Ectodermal cell (in vitro differentiated cells): ENCODE measurements at regions not wholly inside any gene's neighbourhood (a gene's known extent, or its start where the extent isn't known, plus 50 kb on each side); places are given as distances from the start of the nearest gene placed in this dataset.

Experiments
- H3K27ac ChIP-seq: 2 replicates; pipeline ENCODE4 v1.7.0; 2013; ENCODE audit warnings: mild to moderate bottlenecking, low read depth, low read length; ENCODE audit not compliant: insufficient read depth, poor library complexity, severe bottlenecking
- H3K27me3 ChIP-seq: 2 replicates; pipeline ENCODE4 v1.7.0; 2013; ENCODE audit warnings: mild to moderate bottlenecking, low read length; ENCODE audit not compliant: insufficient read depth, control insufficient read depth, poor library complexity, severe bottlenecking
- H3K36me3 ChIP-seq: one replicate; pipeline ENCODE4 v1.7.0; 2013; ENCODE audit warnings: low read length; ENCODE audit not compliant: control insufficient read depth, insufficient read depth
- H3K4me1 ChIP-seq: one replicate; pipeline ENCODE4 v1.7.0; 2013; ENCODE audit warnings: low read length; ENCODE audit not compliant: control insufficient read depth, insufficient read depth
- H3K4me3 ChIP-seq: 2 replicates; pipeline ENCODE4 v1.7.0; 2013; ENCODE audit warnings: low read depth, low read length, control low read depth; ENCODE audit not compliant: insufficient read depth
- H3K9me3 ChIP-seq: 2 replicates; pipeline ENCODE4 v1.7.0; 2013; ENCODE audit warnings: mild to moderate bottlenecking, low read length, moderate library complexity; ENCODE audit not compliant: control insufficient read depth
- WGBS, 2 experiments: methylation state at CpG; one replicate each; pipeline ENCODE4 v1.1.7; 2013; ENCODE audit warnings: missing lambda C conversion rate in 2 of 2; 5-methylcytosine and 5-hydroxymethylcytosine counted together

- Histone ChIP-seq H3K27ac (no peak overlapping the region), H3K4me3 (no peak overlapping the region), H3K4me1 (no peaks in the 10 kb centered on the region), H3K9me3 (no peaks in the 10 kb centered on the region), H3K27me3 (peaks cover 3% of the 10 kb centered on the region), H3K36me3 (no peaks in the 10 kb centered on the region)
- 44% methylated on average over 10 to 11 of the region's 11 CpGs for WGBS, 2 experiments
These were observed 304.8 kb upstream of the OR4E1 start for GRCh38 chr14:21978184-21978998.

- H3K4me3 ChIP-seq = no peak overlapping the region
- H3K27ac ChIP-seq = no peak overlapping the region
- no peaks in the 10 kb centered on the region for H3K9me3 ChIP-seq
- no peaks in the 10 kb centered on the region for H3K4me1 ChIP-seq
- WGBS, 2 experiments = 86 to 90% methylated on average over 2 of the region's 2 CpGs
- peaks cover 3% of the 10 kb centered on the region for H3K27me3 ChIP-seq
- H3K36me3 ChIP-seq = no peaks in the 10 kb centered on the region
These were observed 301.1 kb upstream of the OR4E1 start for GRCh38 chr14:21974741-21975140.

GRCh38 chr14:21965042-21965441, 291.4 kb upstream of the OR4E1 start:
- Histone ChIP-seq H3K4me3 (no peak overlapping the region), H3K27ac (no peak overlapping the region), H3K36me3 (no peaks in the 10 kb centered on the region), H3K27me3 (no peaks in the 10 kb centered on the region), H3K4me1 (no peaks in the 10 kb centered on the region), H3K9me3 (no peaks in the 10 kb centered on the region)
- 81 to 100% methylated on average over 1 of the region's 1 CpG for WGBS, 2 experiments

GRCh38 chr14:21964180-21964579, 290.6 kb upstream of the OR4E1 start:
- 75 to 91% methylated on average over 1 of the region's 1 CpG for WGBS, 2 experiments
- Histone ChIP-seq H3K4me1 (no peaks in the 10 kb centered on the region), H3K4me3 (no peak overlapping the region), H3K36me3 (no peaks in the 10 kb centered on the region), H3K27me3 (no peaks in the 10 kb centered on the region), H3K9me3 (no peaks in the 10 kb centered on the region), H3K27ac (no peak overlapping the region)

GRCh38 chr14:21960636-21961035, 287.0 kb upstream of the OR4E1 start:
- no peaks in the 10 kb centered on the region for H3K9me3 ChIP-seq
- no peaks in the 10 kb centered on the region for H3K36me3 ChIP-seq
- WGBS, 2 experiments = 80 to 82% methylated on average over 1 of the region's 1 CpG
- H3K27ac ChIP-seq = no peak overlapping the region
- H3K4me1 ChIP-seq = no peaks in the 10 kb centered on the region
- H3K4me3 ChIP-seq = no peak overlapping the region
- H3K27me3 ChIP-seq = no peaks in the 10 kb centered on the region

- Histone ChIP-seq H3K36me3 (no peaks in the 10 kb centered on the region), H3K27me3 (no peaks in the 10 kb centered on the region), H3K27ac (no peak overlapping the region), H3K4me3 (no peak overlapping the region), H3K9me3 (no peaks in the 10 kb centered on the region), H3K4me1 (no peaks in the 10 kb centered on the region)
- WGBS, 2 experiments = 84 to 94% methylated on average over 3 of the region's 3 CpGs
These were observed 268.3 kb upstream of the OR4E1 start for GRCh38 chr14:21941885-21942284.

GRCh38 chr14:21940887-21941856, 267.6 kb upstream of the OR4E1 start:
- H3K9me3 ChIP-seq = no peaks in the 10 kb centered on the region
- no peaks in the 10 kb centered on the region for H3K4me1 ChIP-seq
- no peak overlapping the region for H3K27ac ChIP-seq
- no peaks in the 10 kb centered on the region for H3K36me3 ChIP-seq
- H3K4me3 ChIP-seq = no peak overlapping the region
- 77 to 81% methylated on average over 7 of the region's 7 CpGs for WGBS, 2 experiments
- H3K27me3 ChIP-seq = no peaks in the 10 kb centered on the region

- H3K4me3 ChIP-seq = no peak overlapping the region
- 80 to 81% methylated on average over 1 of the region's 1 CpG for WGBS, 2 experiments
- no peak overlapping the region for H3K27ac ChIP-seq
- no peaks in the 10 kb centered on the region for H3K4me1 ChIP-seq
- no peaks in the 10 kb centered on the region for H3K36me3 ChIP-seq
- H3K27me3 ChIP-seq = no peaks in the 10 kb centered on the region
- no peaks in the 10 kb centered on the region for H3K9me3 ChIP-seq
These were observed 266.2 kb upstream of the OR4E1 start for GRCh38 chr14:21939836-21940235.

- H3K9me3 ChIP-seq = no peaks in the 10 kb centered on the region
- no peak overlapping the region for H3K4me3 ChIP-seq
- 90 to 100% methylated on average over 2 of the region's 2 CpGs for WGBS, 2 experiments
- H3K27me3 ChIP-seq = no peaks in the 10 kb centered on the region
- H3K4me1 ChIP-seq = no peaks in the 10 kb centered on the region
- no peaks in the 10 kb centered on the region for H3K36me3 ChIP-seq
- H3K27ac ChIP-seq = no peak overlapping the region
These were observed 264.4 kb upstream of the OR4E1 start for GRCh38 chr14:21937996-21938395.

- no peaks in the 10 kb centered on the region for H3K9me3 ChIP-seq
- no peaks in the 10 kb centered on the region for H3K4me1 ChIP-seq
- no peaks in the 10 kb centered on the region for H3K36me3 ChIP-seq
- H3K4me3 ChIP-seq = no peak overlapping the region
- 29% methylated on average over 1 of the region's 1 CpG; no CpG with 5 or more reads in 1 of the 2 experiments for WGBS, 2 experiments
- no peaks in the 10 kb centered on the region for H3K27me3 ChIP-seq
- H3K27ac ChIP-seq = no peak overlapping the region
These were observed 260.1 kb upstream of the OR4E1 start for GRCh38 chr14:21933681-21934080.
